Heart right ventricle (tissue), 16 donors: ENCODE measurements at regions not wholly inside any gene's neighbourhood (a gene's known extent, or its start where the extent isn't known, plus 50 kb on each side); places are given as distances from the start of the nearest gene placed in this dataset.

Source experiments
- ATAC-seq, 8 donors: fragments of 200-7000 bp; cut with Tn5 transposase; one replicate each; pipeline ENCODE4 v1.9.1; 2020; ENCODE audit warnings: mild to moderate bottlenecking in 8 of 8, moderate library complexity in 8 of 8, moderate number of reproducible peaks in 1 of 8
- DNase-seq, 2 donors: peaks; one replicate each; pipeline ENCODE4 v3.0.0-alpha.2; 2020
- H3K27ac ChIP-seq, 10 donors: fragments of 200-600 bp; sonication (generic) in 2 of 10; one replicate each; pipeline versions ENCODE4 v1.5.0 to v1.8.0; 2020 to 2022; ENCODE audit warnings: mild to moderate bottlenecking in 3 of 10
- H3K27me3 ChIP-seq, 7 donors: fragments of 200-600 bp; one replicate each; pipeline ENCODE4 v1.8.0; 2021 to 2022; ENCODE audit warnings: mild to moderate bottlenecking in 2 of 7
- H3K36me3 ChIP-seq, 9 donors: fragments of 200-600 bp; sonication (generic) in 1 of 9; one replicate each; pipeline versions ENCODE4 v1.5.0 to v1.8.0; 2020 to 2022; ENCODE audit warnings: mild to moderate bottlenecking in 2 of 9
- H3K4me1 ChIP-seq, 9 donors: fragments of 200-600 bp; sonication (generic) in 1 of 9; one replicate each; pipeline versions ENCODE4 v1.5.0 to v1.8.0; 2020 to 2022; ENCODE audit warnings: mild to moderate bottlenecking in 4 of 9
- H3K4me3 ChIP-seq, 10 donors: fragments of 200-600 bp; sonication (generic) in 2 of 10; one replicate each; pipeline versions ENCODE4 v1.5.0 to v1.8.0; 2020 to 2022; ENCODE audit warnings: mild to moderate bottlenecking in 7 of 10, moderate library complexity in 2 of 10
- H3K9me3 ChIP-seq, 11 donors: fragments of 200-600 bp in 10 of 11; sonication (generic) in 2 of 11; one replicate each; pipeline versions ENCODE4 v1.5.0 to v1.8.0; 2013 to 2022; ENCODE audit warnings: mild to moderate bottlenecking in 2 of 11, control low read depth in 1 of 11, moderate library complexity in 1 of 11
- CTCF ChIP-seq, 9 donors: fragments of 200-600 bp; sonication (generic) in 2 of 9; IDR thresholded peaks; one replicate each; pipeline versions ENCODE4 v1.5.0 to v1.8.0; 2021 to 2022; ENCODE audit warnings: antibody characterized with exemption in 9 of 9, mild to moderate bottlenecking in 5 of 9, moderate library complexity in 1 of 9
- WGBS, 2 donors: extraction: QIAGEN DNeasy Blood & Tissue Kit; methylation state at CpG; one replicate each; pipeline ENCODE4 v1.1.7; 2013; ENCODE audit warnings: inconsistent platforms in 1 of 2; 5-methylcytosine and 5-hydroxymethylcytosine counted together
- intact Hi-C, 10 donors: fragments of 100-400 bp; cut with DNase I; formaldehyde crosslinking; loops; one replicate each; pipeline versions ENCODE4 v1.11.1 to v1.14.2; 2022
- donor health status: Arrhythmogenic right ventricular cardiomyopathy.
- donor health status: ischemic (EF 13 %, LVEDD 7.1; RV severe dilation, severe dysfunction).
- donor health status: healthy with polysubstance abuse.
- donor health status: DM: no; HTN: yes; CAD: no.
- donor health status: DM: no; HTN: no; CAD: no.
- donor health status: ischemic (EF 25% LVEDD 6.9; RV normal size, moderate dysfunction).
- donor health status: ischemic (EF 25% LVEDD 5.7; RV mildly dilated, moderate dysfunction).
- donor health status: healthy.
- donor health status: DM: yes; HTN: yes; CAD: no.
- donor health status: Ischemic cardiomyopathy.
- donor health status: ischemic (EF 35%, LVEDD 5.7; RV mildly dilated, moderate dysfunction).
- donor health status: nonischemic (EF 11% LVEDD 7.7; RV severe dilation, severe dysfunction).
- donor health status: DM: yes; HTN: yes; CAD: no.
- donor health status: PGD.
- donor health status: ischemic (EF 29% LVEDD 5.4; RV normal size, mild dysfunction).
- donor health status: nonischemic (EF 23%, LVEDD 6.1; RV moderate dilation, normal function).

GRCh38 chr3:18843983-18844382, 304.3 kb upstream of the KCNH8 start:
- intact Hi-C loops = no loop called here

GRCh38 chr3:18843188-18843587, 305.1 kb upstream of the KCNH8 start:
- Histone ChIP-seq H3K4me3 (no peak overlapping the region), H3K36me3 (no peaks in the 10 kb centered on the region), H3K9me3 (no peaks in the 10 kb centered on the region), H3K4me1 (no peaks in the 10 kb centered on the region), H3K27ac (no peak overlapping the region), H3K27me3 (no peaks in the 10 kb centered on the region)
- ATAC-seq (no peak), DNase-seq (no peak)
- TF ChIP-seq CTCF (IDR thresholded peaks at IDR 0.05) = no peak
- intact Hi-C loops = no loop called here
- 77 to 85% methylated on average over 3 of the region's 3 CpGs for WGBS, 2 donors

More at GRCh38 chr3:18843983-18844382, 304.3 kb upstream of the KCNH8 start:
- Histone ChIP-seq H3K9me3 (no peaks in the 10 kb centered on the region), H3K27ac (no peak overlapping the region), H3K27me3 (no peaks in the 10 kb centered on the region), H3K4me1 (no peaks in the 10 kb centered on the region), H3K36me3 (no peaks in the 10 kb centered on the region), H3K4me3 (no peak overlapping the region)
- no peak for TF ChIP-seq CTCF (IDR thresholded peaks at IDR 0.05)
- DNase-seq (no peak), ATAC-seq (no peak)
- WGBS, 2 donors = 46 to 47% methylated on average over 1 of the region's 1 CpG

GRCh38 chr3:18841422-18842343, 306.6 kb upstream of the KCNH8 start:
- Histone ChIP-seq H3K4me3 (no peak overlapping the region), H3K4me1 (no peaks in the 10 kb centered on the region), H3K9me3 (no peaks in the 10 kb centered on the region), H3K27me3 (no peaks in the 10 kb centered on the region), H3K27ac (no peak overlapping the region), H3K36me3 (no peaks in the 10 kb centered on the region)
- DNase-seq (no peak), ATAC-seq (no peak)
- 41 to 55% methylated on average over 6 of the region's 6 CpGs for WGBS, 2 donors
- no peak for TF ChIP-seq CTCF (IDR thresholded peaks at IDR 0.05)
- intact Hi-C loops = no loop called here

GRCh38 chr3:18840535-18841137, 307.7 kb upstream of the KCNH8 start:
- no peak for TF ChIP-seq CTCF (IDR thresholded peaks at IDR 0.05)
- Histone ChIP-seq H3K27me3 (no peaks in the 10 kb centered on the region), H3K4me1 (no peaks in the 10 kb centered on the region), H3K36me3 (no peaks in the 10 kb centered on the region), H3K4me3 (no peak overlapping the region), H3K27ac (no peak overlapping the region), H3K9me3 (no peaks in the 10 kb centered on the region)
- WGBS, 2 donors = 84 to 88% methylated on average over 3 of the region's 3 CpGs
- ATAC-seq (no peak), DNase-seq (no peak)
- intact Hi-C loops = no loop called here
